GM12891 (cell line): ENCODE measurements at regions not wholly inside any gene's neighbourhood (a gene's known extent, or its start where the extent isn't known, plus 50 kb on each side); places are given as distances from the start of the nearest gene placed in this dataset.

Source experiments
- PAX5 ChIP-seq: IDR thresholded peaks from 2 replicates; pipeline ENCODE4 v1.6.1; 2011; ENCODE audit warnings: low read length, moderate library complexity, mild to moderate bottlenecking; ENCODE audit not compliant: insufficient read depth, severe bottlenecking
- POLR2A ChIP-seq: IDR thresholded peaks from 2 replicates; pipeline ENCODE4 v1.6.1; 2011; ENCODE audit warnings: low read depth, low read length, control low read depth
- POLR2AphosphoS5 ChIP-seq: IDR thresholded peaks from 2 replicates; pipeline ENCODE4 v1.6.1; 2011; ENCODE audit warnings: low read depth, low read length, control low read depth
- POU2F2 ChIP-seq: IDR thresholded peaks from 2 replicates; pipeline ENCODE4 v1.6.1; 2011; ENCODE audit warnings: low read depth, mild to moderate bottlenecking, control low read depth, low read length, moderate library complexity
- SPI1 ChIP-seq: IDR thresholded peaks from 2 replicates; pipeline ENCODE4 v1.6.1; 2011; ENCODE audit warnings: low read depth, low read length, control low read depth
- TAF1 ChIP-seq: IDR thresholded peaks from 2 replicates; pipeline ENCODE4 v1.6.1; 2011; ENCODE audit warnings: low read depth, low read length, control low read depth

GRCh38 chr3:110550511-110550910, 521.1 kb upstream of the NECTIN3 start:
- no peak for TF ChIP-seq POLR2A
- TF ChIP-seq POLR2AphosphoS5 = no peak
- no peak for TF ChIP-seq TAF1
- TF ChIP-seq SPI1 = no peak
- no peak for TF ChIP-seq POU2F2
- TF ChIP-seq PAX5 = no peak
